Body of pancreas (tissue), 4 donors: ENCODE measurements at regions not wholly inside any gene's neighbourhood (a gene's known extent, or its start where the extent isn't known, plus 50 kb on each side); places are given as distances from the start of the nearest gene placed in this dataset.

Experiments
- ATAC-seq: fragments of 150-250 bp; one replicate; pipeline ENCODE4 v1.9.1; 2016
- DNase-seq, 4 donors: peaks; one replicate each; pipeline ENCODE4 v3.0.0-alpha.2; 2019
- H3K27ac ChIP-seq, 4 donors: fragments of 200-600 bp; sonication (generic); 1 replicate in 3 of 4; 2 replicates in 1 of 4; pipeline versions ENCODE4 v1.5.1 to v1.6.1; 2016 to 2019; ENCODE audit warnings: mild to moderate bottlenecking in 1 of 4, mixed read lengths in 1 of 4, moderate library complexity in 1 of 4
- H3K27me3 ChIP-seq, 2 donors: fragments of 200-600 bp; sonication (generic); one replicate each; pipeline ENCODE4 v1.6.0; 2016; ENCODE audit warnings: mild to moderate bottlenecking in 1 of 2
- H3K36me3 ChIP-seq, 2 donors: fragments of 200-600 bp; sonication (generic); replicated peaks in 1 of 2; 2 replicates each; pipeline ENCODE4 v1.5.1; 2016; ENCODE audit warnings: low read depth in 2 of 2; ENCODE audit not compliant: insufficient read depth in 1 of 2
- H3K4me1 ChIP-seq: fragments of 200-600 bp; sonication (generic); one replicate; pipeline ENCODE4 v1.6.0; 2016
- H3K4me3 ChIP-seq, 2 donors: fragments of 200-600 bp; sonication (generic); 1 replicate in 1 of 2; 2 replicates in 1 of 2; pipeline ENCODE4 v1.5.1; 2016 to 2019
- H3K9me3 ChIP-seq, 3 donors: fragments of 200-600 bp; sonication (generic); 1 replicate in 2 of 3; 2 replicates in 1 of 3; pipeline ENCODE4 v1.5.1; 2016
- POLR2A ChIP-seq, 3 donors: fragments of 450-650 bp; IDR thresholded peaks; one replicate each; pipeline ENCODE4 v1.6.1; 2016; ENCODE audit warnings: antibody characterized with exemption in 3 of 3, mild to moderate bottlenecking in 2 of 3
- WGBS, 2 donors: methylation state at CpG; one replicate each; pipeline ENCODE4 v1.1.5; 2017; 5-methylcytosine and 5-hydroxymethylcytosine counted together
- intact Hi-C: fragments of 100-400 bp; cut with DNase I; formaldehyde crosslinking; loops from one replicate; pipeline ENCODE4 v1.15.1; 2023
- TF ChIP-seq, protein P1 (sequence below), 7 experiments: fragments of 450-650 bp in 4 of 7; fragments of 200-600 bp in 3 of 7; sonication (generic) in 3 of 7; IDR thresholded peaks; one replicate each; pipeline ENCODE4 v1.5.1; 2016 to 2019; ENCODE audit warnings: antibody characterized with exemption in 7 of 7

DNA sequence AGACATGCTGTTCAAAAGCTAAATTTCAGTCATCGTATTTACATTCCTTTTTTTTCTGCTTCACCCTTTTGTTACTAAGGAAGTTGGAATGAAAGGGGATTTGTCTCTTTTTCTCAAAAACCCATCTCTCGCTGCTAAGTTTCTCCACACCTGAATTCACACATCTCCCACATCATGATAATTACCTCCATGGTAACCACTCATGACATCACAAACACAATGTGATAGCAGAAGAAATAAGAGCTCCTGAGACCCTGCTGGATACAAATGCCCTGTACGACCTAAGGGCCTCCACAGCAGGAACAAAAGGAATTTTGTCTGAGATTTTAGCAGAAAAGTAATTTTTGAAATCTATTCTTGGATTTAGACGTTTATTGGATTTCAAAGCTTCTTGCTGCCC lies 82.6 kb upstream of the GNAO1 start:
- Histone ChIP-seq H3K27ac (no peak overlapping the region), H3K9me3 (no peaks in the 10 kb centered on the region), H3K4me1 (no peaks in the 10 kb centered on the region), H3K36me3 (no peaks in the 10 kb centered on the region), H3K4me3 (no peak overlapping the region), H3K27me3 (no peaks in the 10 kb centered on the region)
- no peak for TF ChIP-seq POLR2A (IDR thresholded peaks at IDR 0.05)
- TF ChIP-seq, protein P1, sequence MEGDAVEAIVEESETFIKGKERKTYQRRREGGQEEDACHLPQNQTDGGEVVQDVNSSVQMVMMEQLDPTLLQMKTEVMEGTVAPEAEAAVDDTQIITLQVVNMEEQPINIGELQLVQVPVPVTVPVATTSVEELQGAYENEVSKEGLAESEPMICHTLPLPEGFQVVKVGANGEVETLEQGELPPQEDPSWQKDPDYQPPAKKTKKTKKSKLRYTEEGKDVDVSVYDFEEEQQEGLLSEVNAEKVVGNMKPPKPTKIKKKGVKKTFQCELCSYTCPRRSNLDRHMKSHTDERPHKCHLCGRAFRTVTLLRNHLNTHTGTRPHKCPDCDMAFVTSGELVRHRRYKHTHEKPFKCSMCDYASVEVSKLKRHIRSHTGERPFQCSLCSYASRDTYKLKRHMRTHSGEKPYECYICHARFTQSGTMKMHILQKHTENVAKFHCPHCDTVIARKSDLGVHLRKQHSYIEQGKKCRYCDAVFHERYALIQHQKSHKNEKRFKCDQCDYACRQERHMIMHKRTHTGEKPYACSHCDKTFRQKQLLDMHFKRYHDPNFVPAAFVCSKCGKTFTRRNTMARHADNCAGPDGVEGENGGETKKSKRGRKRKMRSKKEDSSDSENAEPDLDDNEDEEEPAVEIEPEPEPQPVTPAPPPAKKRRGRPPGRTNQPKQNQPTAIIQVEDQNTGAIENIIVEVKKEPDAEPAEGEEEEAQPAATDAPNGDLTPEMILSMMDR (IDR thresholded peaks at IDR 0.05), result no peak
- no peak for DNase-seq
- 44% methylated on average over 4 of the region's 4 CpGs for WGBS, 2 donors
- no peak for ATAC-seq
- intact Hi-C loops, result no loop called here

DNA sequence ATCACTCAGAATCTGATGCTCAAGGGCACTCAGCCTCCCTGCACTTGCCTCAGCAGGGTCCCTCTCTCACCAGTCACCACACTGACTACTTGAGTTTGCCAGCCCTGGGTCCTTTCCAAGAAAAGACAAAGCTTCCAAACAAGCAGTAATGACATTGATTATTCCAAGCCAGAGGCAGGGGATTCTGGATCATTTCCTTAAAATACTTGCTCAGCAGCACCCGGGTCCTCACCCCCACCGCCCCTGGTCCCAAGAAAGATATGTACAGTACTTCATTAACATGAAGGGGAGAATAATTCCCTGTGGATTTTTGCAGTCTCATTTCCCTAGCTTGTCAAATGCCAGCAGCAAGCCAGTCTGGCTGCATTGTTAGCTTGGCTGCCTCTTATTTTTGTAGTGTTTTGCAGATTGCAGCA lies 83.2 kb upstream of the GNAO1 start:
- H3K4me1 ChIP-seq, result no peaks in the 10 kb centered on the region
- no peaks in the 10 kb centered on the region for H3K27me3 ChIP-seq
- TF ChIP-seq POLR2A (IDR thresholded peaks at IDR 0.05), result no peak
- no peak overlapping the region for H3K27ac ChIP-seq
- DNase-seq (no peak), ATAC-seq (no peak)
- no peak overlapping the region for H3K4me3 ChIP-seq
- H3K36me3 ChIP-seq, result no peaks in the 10 kb centered on the region
- whole genome bisulfite sequencing, 2 donors, result 0 to 13% methylated on average over 2 of the region's 2 CpGs
- intact Hi-C loops, result no loop called here
- no peaks in the 10 kb centered on the region for H3K9me3 ChIP-seq

DNA sequence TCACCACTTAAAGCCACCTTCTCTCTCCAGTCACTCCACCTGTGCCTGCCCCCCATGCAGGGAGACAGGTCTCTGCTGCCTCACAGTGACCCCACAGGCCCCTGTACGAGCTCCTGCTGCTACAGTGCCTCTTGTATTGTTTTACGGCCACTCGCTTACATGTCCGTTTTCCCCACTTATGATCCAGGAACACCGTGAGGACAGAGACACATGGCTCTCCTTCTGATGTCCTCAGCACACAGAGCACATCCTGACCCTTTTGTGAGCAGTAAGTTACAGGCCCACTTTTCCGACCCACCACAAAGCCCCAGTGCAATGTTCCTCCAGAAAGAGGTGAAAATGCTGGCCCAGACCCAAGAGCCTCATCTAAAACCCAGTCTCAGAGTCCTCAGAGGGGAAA lies 84.8 kb upstream of the GNAO1 start:
- no peak for ATAC-seq
- TF ChIP-seq, protein P1 (IDR thresholded peaks at IDR 0.05), result no peak
- no peak for TF ChIP-seq POLR2A (IDR thresholded peaks at IDR 0.05)
- WGBS, 2 donors, result 69 to 80% methylated on average over 6 of the region's 6 CpGs
- no peak for DNase-seq
- no peaks in the 10 kb centered on the region for H3K27me3 ChIP-seq
- H3K27ac ChIP-seq, result no peak overlapping the region
- H3K4me3 ChIP-seq, result no peak overlapping the region
- H3K9me3 ChIP-seq, result no peaks in the 10 kb centered on the region
- intact Hi-C loops, result no loop called here
- no peaks in the 10 kb centered on the region for H3K4me1 ChIP-seq
- H3K36me3 ChIP-seq, result no peaks in the 10 kb centered on the region

DNA sequence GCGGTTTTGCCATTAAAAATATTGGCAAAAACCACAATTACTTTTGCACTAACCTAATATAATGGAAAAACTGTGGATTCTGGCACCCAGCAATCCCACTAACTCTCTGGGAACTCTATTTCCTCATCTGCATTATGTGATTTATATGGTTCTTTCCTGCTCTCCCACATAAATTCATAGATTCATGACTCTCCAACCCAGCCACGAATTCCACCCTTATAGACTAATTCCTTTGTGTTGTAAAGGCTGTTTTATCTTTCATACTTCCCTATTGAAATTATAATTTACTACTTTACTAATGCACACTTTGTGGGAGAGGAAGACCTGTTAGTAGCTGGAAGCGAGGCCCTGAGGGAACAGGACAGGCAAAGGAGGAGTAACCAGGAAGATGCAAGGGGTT lies 88.4 kb upstream of the GNAO1 start:
- 50 to 73% methylated on average over 3 of the region's 3 CpGs for WGBS, 2 donors
- Histone ChIP-seq H3K27me3 (no peaks in the 10 kb centered on the region), H3K9me3 (no peaks in the 10 kb centered on the region), H3K36me3 (no peaks in the 10 kb centered on the region), H3K27ac (no peak overlapping the region), H3K4me1 (no peaks in the 10 kb centered on the region), H3K4me3 (no peak overlapping the region)
- no peak for TF ChIP-seq POLR2A (IDR thresholded peaks at IDR 0.05)
- TF ChIP-seq, protein P1 (IDR thresholded peaks at IDR 0.05), result no peak
- no peak for ATAC-seq
- no peak for DNase-seq
- intact Hi-C loops, result no loop called here

DNA sequence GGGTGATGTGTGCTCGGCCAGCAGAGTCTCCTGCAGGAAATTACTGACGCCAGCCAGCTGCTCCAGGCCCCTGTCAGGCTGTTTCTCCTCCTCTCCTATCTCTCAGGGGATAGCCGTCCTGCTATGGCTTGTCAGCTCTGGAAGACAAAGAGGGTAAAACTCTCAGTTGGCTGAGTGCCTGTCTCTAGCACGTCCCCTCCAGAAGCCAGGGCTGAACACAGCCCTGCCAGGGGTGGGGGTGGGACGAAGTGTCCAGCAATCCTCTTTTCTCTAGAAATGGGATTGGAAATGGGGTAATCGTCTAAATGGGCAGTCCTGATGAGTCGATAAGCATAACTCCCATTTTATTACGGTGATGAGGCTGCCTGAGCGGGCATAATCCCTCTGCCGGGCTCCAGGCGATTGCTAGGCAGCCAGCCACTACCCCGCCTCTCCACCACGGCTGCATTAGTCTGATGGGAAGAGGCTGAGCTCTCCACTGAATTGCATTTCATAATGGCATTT lies 89.1 kb upstream of the GNAO1 start:
- ATAC-seq, result peak; percentile 24
- TF ChIP-seq, protein P1 (IDR thresholded peaks at IDR 0.05), result no peak
- TF ChIP-seq POLR2A (IDR thresholded peaks at IDR 0.05), result no peak
- WGBS, 2 donors, result 46 to 49% methylated on average over 13 of the region's 13 CpGs
- no peaks in the 10 kb centered on the region for H3K36me3 ChIP-seq
- H3K27me3 ChIP-seq, result no peaks in the 10 kb centered on the region
- H3K4me1 ChIP-seq, result no peaks in the 10 kb centered on the region
- no peak overlapping the region for H3K4me3 ChIP-seq
- intact Hi-C loops, result no loop called here
- peak; percentile 11 to 38 (median 22) for DNase-seq
- H3K27ac ChIP-seq, result peak overlapping the region in 1 of 4 donors; percentile 30
- no peaks in the 10 kb centered on the region for H3K9me3 ChIP-seq
